ENCODE measurements at regions not wholly inside any gene's neighbourhood (a gene's known extent, or its start where the extent isn't known, plus 50 kb on each side); places are given as distances from the start of the nearest gene placed in this dataset.

DNA sequence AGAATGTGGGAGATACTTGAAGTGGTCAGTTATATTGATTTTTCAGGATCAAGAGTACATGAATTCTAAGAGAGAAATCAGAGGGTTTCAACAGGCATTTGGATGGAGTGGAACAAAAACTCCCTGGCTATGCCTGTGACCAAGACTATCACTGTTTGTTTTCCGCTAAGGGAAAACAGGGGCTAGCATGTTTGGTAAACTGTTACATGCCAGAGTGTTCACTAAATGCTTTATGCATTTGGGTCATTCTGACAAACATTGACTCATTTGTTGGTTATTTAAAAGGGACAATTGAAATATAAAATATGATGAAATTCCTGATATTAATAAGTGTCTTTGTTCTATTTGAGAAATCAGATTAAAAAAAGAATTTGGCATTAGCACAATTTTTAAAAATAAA, 603.9 kb upstream of the KCNMB2 start:
- DNase-seq = peak in 1 of 2 donors; percentile 20
- H3K4me2 ChIP-seq (ENCODE audit: low read length) = no peak overlapping the region
- no peaks in the 10 kb centered on the region for H3K79me1 ChIP-seq (ENCODE audit: low read length)
- H2AFZ ChIP-seq (ENCODE audit: insufficient read depth, low read length, poor library complexity) = no peak overlapping the region
- no peaks in the 10 kb centered on the region for H3K9me3 ChIP-seq (ENCODE audit: insufficient read depth, low read depth, low read length)
- H3K14ac ChIP-seq (ENCODE audit: low read length) = no peak overlapping the region
- H2BK12ac ChIP-seq (ENCODE audit: low read length) = no peak overlapping the region
- H3K27ac ChIP-seq (ENCODE audit: low read depth, low read length) = no peak overlapping the region
- H3K4me3 ChIP-seq (ENCODE audit: low read depth, low read length) = no peak overlapping the region
- no peak overlapping the region for H4K91ac ChIP-seq (ENCODE audit: low read depth, low read length)
- no peak overlapping the region for H3K18ac ChIP-seq (ENCODE audit: low read length)
- WGBS (ENCODE audit: extremely low coverage, insufficient coverage, insufficient read length) = no CpG with 5 or more reads among the region's 1 CpG
- no peaks in the 10 kb centered on the region for H3K36me3 ChIP-seq (ENCODE audit: control insufficient read depth in 1 of 2, insufficient read depth in 2 of 2, low read length in 2 of 2)
- no peak overlapping the region for H4K8ac ChIP-seq (ENCODE audit: low read depth, low read length)
- no peak overlapping the region for H3K23ac ChIP-seq (ENCODE audit: low read length)
- H4K12ac ChIP-seq (ENCODE audit: low read depth, low read length) = no peak overlapping the region
- no peak overlapping the region for H2BK5ac ChIP-seq (ENCODE audit: low read depth, low read length, poor library complexity)
- peaks cover 4 to 13% of the 10 kb centered on the region in 2 experiments for H3K4me1 ChIP-seq (ENCODE audit: control insufficient read depth in 1 of 2, insufficient read depth in 2 of 2, low read length in 2 of 2)
- no peak overlapping the region for H2AK5ac ChIP-seq (ENCODE audit: low read length)
- H3K79me2 ChIP-seq (ENCODE audit: control insufficient read depth, insufficient read depth, low read length, poor library complexity) = no peaks in the 10 kb centered on the region
- H3K27me3 ChIP-seq (ENCODE audit: insufficient read depth, low read length) = no peaks in the 10 kb centered on the region
- no peak overlapping the region for H2BK120ac ChIP-seq (ENCODE audit: insufficient read depth, low read length, poor library complexity)
- no peak overlapping the region for H3K9ac ChIP-seq (ENCODE audit: low read length)
- H3K4ac ChIP-seq (ENCODE audit: low read depth, low read length) = no peak overlapping the region

DNA sequence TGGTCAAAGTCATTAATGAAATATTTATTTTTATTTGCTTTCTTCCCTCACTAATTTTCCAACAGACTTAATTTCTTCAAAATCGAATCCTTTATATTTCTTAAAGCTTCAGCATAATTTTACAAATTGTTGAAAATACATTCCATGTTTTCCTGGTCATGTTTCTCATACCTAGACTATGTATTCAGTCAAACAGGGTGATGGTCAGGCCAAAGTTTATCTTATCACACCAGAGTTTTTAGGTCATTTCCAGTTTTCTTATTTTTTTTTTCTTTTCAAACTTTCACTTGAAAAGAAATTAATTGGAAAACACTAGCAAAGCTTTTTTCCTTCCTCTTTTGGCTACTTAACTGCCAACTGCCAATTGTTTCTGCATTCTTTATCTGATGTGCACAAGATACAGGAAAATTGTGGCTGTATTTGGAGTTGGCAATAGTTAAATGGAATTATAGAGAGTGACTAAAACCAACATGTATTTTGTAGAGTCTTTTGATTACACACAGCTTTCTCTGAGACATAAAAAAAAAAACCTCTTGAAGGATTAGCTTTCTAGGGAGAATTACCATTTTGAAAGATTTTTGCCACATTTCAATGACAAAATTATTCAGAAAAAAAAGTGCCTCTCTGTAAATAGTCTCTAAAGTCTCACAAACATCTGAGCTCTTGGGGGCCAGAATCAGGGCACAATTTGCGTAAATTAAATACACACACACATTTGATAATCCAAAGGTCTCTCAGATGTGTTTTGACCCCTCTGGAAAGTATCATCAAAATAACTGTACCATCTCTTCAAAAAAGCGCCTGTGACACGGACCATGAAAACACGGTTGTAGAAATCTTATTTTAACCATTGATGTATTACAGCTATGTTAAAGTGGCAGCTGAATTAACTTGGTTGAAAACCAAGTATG, 603.2 kb upstream of the KCNMB2 start:
- no peaks in the 10 kb centered on the region for H3K9me3 ChIP-seq (ENCODE audit: insufficient read depth, low read depth, low read length)
- WGBS (ENCODE audit: extremely low coverage, insufficient coverage, insufficient read length) = 100% methylated on average over 1 of the region's 5 CpGs
- H3K79me2 ChIP-seq (ENCODE audit: control insufficient read depth, insufficient read depth, low read length, poor library complexity) = no peaks in the 10 kb centered on the region
- no peak overlapping the region for H4K91ac ChIP-seq (ENCODE audit: low read depth, low read length)
- no peak overlapping the region for H3K27ac ChIP-seq (ENCODE audit: low read depth, low read length)
- no peak overlapping the region for H3K18ac ChIP-seq (ENCODE audit: low read length)
- H2BK5ac ChIP-seq (ENCODE audit: low read depth, low read length, poor library complexity) = no peak overlapping the region
- no peaks in the 10 kb centered on the region for H3K27me3 ChIP-seq (ENCODE audit: insufficient read depth, low read length)
- no peaks in the 10 kb centered on the region for H3K36me3 ChIP-seq (ENCODE audit: control insufficient read depth in 1 of 2, insufficient read depth in 2 of 2, low read length in 2 of 2)
- no peak overlapping the region for H2BK120ac ChIP-seq (ENCODE audit: insufficient read depth, low read length, poor library complexity)
- H3K9ac ChIP-seq (ENCODE audit: low read length) = no peak overlapping the region
- peaks cover 4 to 13% of the 10 kb centered on the region in 2 experiments for H3K4me1 ChIP-seq (ENCODE audit: control insufficient read depth in 1 of 2, insufficient read depth in 2 of 2, low read length in 2 of 2)
- H3K23ac ChIP-seq (ENCODE audit: low read length) = no peak overlapping the region
- H3K79me1 ChIP-seq (ENCODE audit: low read length) = no peaks in the 10 kb centered on the region
- no peak overlapping the region for H3K14ac ChIP-seq (ENCODE audit: low read length)
- H4K8ac ChIP-seq (ENCODE audit: low read depth, low read length) = no peak overlapping the region
- H3K4ac ChIP-seq (ENCODE audit: low read depth, low read length) = no peak overlapping the region
- H2AK5ac ChIP-seq (ENCODE audit: low read length) = no peak overlapping the region
- H4K12ac ChIP-seq (ENCODE audit: low read depth, low read length) = no peak overlapping the region
- H2AFZ ChIP-seq (ENCODE audit: insufficient read depth, low read length, poor library complexity) = no peak overlapping the region
- DNase-seq = peak; percentile 14 to 67
- H3K4me3 ChIP-seq (ENCODE audit: low read depth, low read length) = no peak overlapping the region
- H3K4me2 ChIP-seq (ENCODE audit: low read length) = no peak overlapping the region
- no peak overlapping the region for H2BK12ac ChIP-seq (ENCODE audit: low read length)

DNA sequence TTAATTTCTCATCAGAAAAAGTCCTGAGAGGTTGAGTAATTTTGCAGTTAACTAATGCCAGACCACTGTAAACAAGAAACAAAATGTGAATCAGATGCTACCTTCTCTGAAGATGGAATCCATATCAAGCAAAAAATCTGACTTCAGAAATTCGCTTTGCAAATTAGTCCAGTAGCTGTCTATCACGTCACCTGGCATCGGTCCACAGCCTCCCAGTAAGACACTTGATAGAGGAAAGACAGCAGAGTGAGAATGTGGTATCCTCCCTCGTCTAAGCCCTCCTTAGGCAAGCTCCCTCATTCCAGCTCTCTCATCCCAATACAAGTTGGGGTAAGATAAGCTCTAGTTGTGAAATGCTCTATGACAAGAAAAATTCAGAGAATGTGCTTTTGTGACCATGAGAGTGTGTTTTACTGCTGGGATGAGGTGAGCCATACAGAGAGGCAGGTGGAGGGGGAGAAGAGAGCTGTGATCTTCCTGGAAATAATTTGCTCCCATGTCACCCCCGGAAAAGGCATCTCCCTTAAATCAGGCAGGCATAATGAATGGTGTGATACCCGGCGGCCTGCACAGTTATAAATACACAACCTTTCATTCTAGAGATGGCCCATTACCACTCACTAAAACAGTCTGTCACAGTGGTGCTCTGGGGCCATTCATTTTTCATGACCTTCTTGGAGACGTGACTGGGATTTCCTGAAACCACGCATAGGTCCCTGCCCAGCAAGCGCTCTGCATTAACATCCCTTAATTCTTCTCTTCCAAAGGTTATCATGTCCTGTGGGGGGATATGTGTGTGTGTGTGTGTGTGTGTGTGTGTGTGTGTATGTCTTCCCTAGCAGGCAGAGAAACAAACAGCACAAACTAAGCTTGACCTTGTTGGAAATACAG, 602.0 kb upstream of the KCNMB2 start:
- Histone ChIP-seq H2AK5ac (ENCODE audit: low read length) (no peak overlapping the region), H3K36me3 (ENCODE audit: control insufficient read depth in 1 of 2, insufficient read depth in 2 of 2, low read length in 2 of 2) (no peaks in the 10 kb centered on the region), H3K23ac (ENCODE audit: low read length) (no peak overlapping the region), H3K79me1 (ENCODE audit: low read length) (no peaks in the 10 kb centered on the region), H3K4me1 (ENCODE audit: control insufficient read depth in 1 of 2, insufficient read depth in 2 of 2, low read length in 2 of 2) (peaks cover 4 to 12% of the 10 kb centered on the region in 2 experiments), H3K14ac (ENCODE audit: low read length) (no peak overlapping the region), H4K91ac (ENCODE audit: low read depth, low read length) (no peak overlapping the region), H3K27me3 (ENCODE audit: insufficient read depth, low read length) (no peaks in the 10 kb centered on the region), H3K4me3 (ENCODE audit: low read depth, low read length) (no peak overlapping the region), H3K4ac (ENCODE audit: low read depth, low read length) (no peak overlapping the region), H3K9me3 (ENCODE audit: insufficient read depth, low read depth, low read length) (no peaks in the 10 kb centered on the region), H2BK12ac (ENCODE audit: low read length) (peak overlapping the region; percentile 61), H4K8ac (ENCODE audit: low read depth, low read length) (no peak overlapping the region), H4K12ac (ENCODE audit: low read depth, low read length) (no peak overlapping the region), H2AFZ (ENCODE audit: insufficient read depth, low read length, poor library complexity) (no peak overlapping the region), H3K27ac (ENCODE audit: low read depth, low read length) (no peak overlapping the region), H3K9ac (ENCODE audit: low read length) (no peak overlapping the region), H2BK120ac (ENCODE audit: insufficient read depth, low read length, poor library complexity) (no peak overlapping the region), H2BK5ac (ENCODE audit: low read depth, low read length, poor library complexity) (peak overlapping the region; percentile 25), H3K79me2 (ENCODE audit: control insufficient read depth, insufficient read depth, low read length, poor library complexity) (no peaks in the 10 kb centered on the region), H3K4me2 (ENCODE audit: low read length) (no peak overlapping the region), H3K18ac (ENCODE audit: low read length) (no peak overlapping the region)
- DNase-seq = peak; percentile 84 to 96
- WGBS (ENCODE audit: extremely low coverage, insufficient coverage, insufficient read length) = no CpG with 5 or more reads among the region's 10 CpGs

DNA sequence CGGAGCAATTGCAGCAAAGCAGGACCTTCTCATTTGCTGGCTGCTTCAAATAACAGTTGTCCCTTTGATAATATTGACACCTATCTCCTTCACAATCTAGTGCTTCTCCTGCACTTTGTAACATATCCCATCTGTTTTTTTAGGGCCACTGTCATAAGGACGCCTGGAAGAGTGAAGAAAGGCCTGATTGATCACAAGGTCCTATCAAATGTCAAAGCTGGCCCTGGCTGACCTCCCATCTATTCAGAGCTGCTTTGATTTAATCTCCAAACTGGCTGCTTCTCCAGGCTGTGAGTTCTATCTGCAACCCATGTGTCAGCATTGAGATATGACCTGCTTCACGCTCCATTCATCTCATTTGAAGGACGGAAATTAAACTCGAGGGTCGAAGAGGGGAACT, 601.2 kb upstream of the KCNMB2 start:
- no CpG with 5 or more reads among the region's 6 CpGs for WGBS (ENCODE audit: extremely low coverage, insufficient coverage, insufficient read length)
- H3K27me3 ChIP-seq (ENCODE audit: insufficient read depth, low read length) = no peaks in the 10 kb centered on the region
- peaks cover 4 to 9% of the 10 kb centered on the region in 2 experiments for H3K4me1 ChIP-seq (ENCODE audit: control insufficient read depth in 1 of 2, insufficient read depth in 2 of 2, low read length in 2 of 2)
- H3K27ac ChIP-seq (ENCODE audit: low read depth, low read length) = no peak overlapping the region
- H3K36me3 ChIP-seq (ENCODE audit: control insufficient read depth in 1 of 2, insufficient read depth in 2 of 2, low read length in 2 of 2) = no peaks in the 10 kb centered on the region
- no peak overlapping the region for H2BK5ac ChIP-seq (ENCODE audit: low read depth, low read length, poor library complexity)
- H4K91ac ChIP-seq (ENCODE audit: low read depth, low read length) = no peak overlapping the region
- H4K12ac ChIP-seq (ENCODE audit: low read depth, low read length) = no peak overlapping the region
- H3K4me3 ChIP-seq (ENCODE audit: low read depth, low read length) = no peak overlapping the region
- H3K14ac ChIP-seq (ENCODE audit: low read length) = no peak overlapping the region
- no peaks in the 10 kb centered on the region for H3K9me3 ChIP-seq (ENCODE audit: insufficient read depth, low read depth, low read length)
- H3K79me1 ChIP-seq (ENCODE audit: low read length) = no peaks in the 10 kb centered on the region
- no peak overlapping the region for H2BK120ac ChIP-seq (ENCODE audit: insufficient read depth, low read length, poor library complexity)
- no peak overlapping the region for H3K18ac ChIP-seq (ENCODE audit: low read length)
- no peak overlapping the region for H2AK5ac ChIP-seq (ENCODE audit: low read length)
- no peak overlapping the region for H4K8ac ChIP-seq (ENCODE audit: low read depth, low read length)
- H2BK12ac ChIP-seq (ENCODE audit: low read length) = no peak overlapping the region
- H3K9ac ChIP-seq (ENCODE audit: low read length) = no peak overlapping the region
- H3K79me2 ChIP-seq (ENCODE audit: control insufficient read depth, insufficient read depth, low read length, poor library complexity) = no peaks in the 10 kb centered on the region
- no peak overlapping the region for H3K4ac ChIP-seq (ENCODE audit: low read depth, low read length)
- H3K23ac ChIP-seq (ENCODE audit: low read length) = no peak overlapping the region
- H3K4me2 ChIP-seq (ENCODE audit: low read length) = no peak overlapping the region
- DNase-seq = peak in 1 of 2 donors; percentile 21
- no peak overlapping the region for H2AFZ ChIP-seq (ENCODE audit: insufficient read depth, low read length, poor library complexity)

Measured in trophoblast cell (in vitro differentiated cells and primary cell).